Neuronal stem cell (in vitro differentiated cells): ENCODE measurements at regions not wholly inside any gene's neighbourhood (a gene's known extent, or its start where the extent isn't known, plus 50 kb on each side); places are given as distances from the start of the nearest gene placed in this dataset.

Experiments used
- DNase-seq: peaks from one replicate; pipeline ENCODE4 v3.0.0-alpha.2; 2013; ENCODE audit warnings: low spot score
- H2AFZ ChIP-seq: one replicate; pipeline ENCODE4 v1.6.1; 2013; ENCODE audit warnings: mild to moderate bottlenecking, low read length, inconsistent platforms
- H2AK5ac ChIP-seq: 2 replicates; pipeline ENCODE4 v1.6.1; 2013; ENCODE audit warnings: low read depth, mild to moderate bottlenecking, inconsistent platforms, low read length, moderate library complexity, mixed read lengths
- H2BK120ac ChIP-seq: 2 replicates; pipeline ENCODE4 v1.6.1; 2013; ENCODE audit warnings: low read depth, mild to moderate bottlenecking, inconsistent platforms, low read length, moderate library complexity, mixed read lengths
- H2BK12ac ChIP-seq: one replicate; pipeline ENCODE4 v1.6.1; 2013; ENCODE audit warnings: low read length, inconsistent platforms
- H2BK15ac ChIP-seq: 2 replicates; pipeline ENCODE4 v1.6.1; 2013; ENCODE audit warnings: mild to moderate bottlenecking, low read length, inconsistent platforms, mixed read lengths
- H2BK5ac ChIP-seq: one replicate; pipeline ENCODE4 v1.6.1; 2013; ENCODE audit warnings: inconsistent platforms, mild to moderate bottlenecking, low read length, moderate library complexity
- H3K14ac ChIP-seq: one replicate; pipeline ENCODE4 v1.6.1; 2013; ENCODE audit warnings: low read length, inconsistent platforms
- H3K18ac ChIP-seq: 2 replicates; pipeline ENCODE4 v1.6.1; 2013; ENCODE audit warnings: low read length, inconsistent platforms
- H3K23ac ChIP-seq: 2 replicates; pipeline ENCODE4 v1.6.1; 2013; ENCODE audit warnings: low read depth, mild to moderate bottlenecking, mixed read lengths, low read length, inconsistent platforms; ENCODE audit not compliant: poor library complexity
- H3K27ac ChIP-seq: replicated peaks from 3 replicates; pipeline ENCODE4 v1.5.1; 2013; ENCODE audit warnings: low read length, inconsistent platforms
- H3K27me3 ChIP-seq, 3 experiments: 2 replicates each; pipeline ENCODE4 v1.6.1; 2013; ENCODE audit warnings: low read length in 3 of 3, mild to moderate bottlenecking in 2 of 3, inconsistent platforms in 1 of 3, low read depth in 1 of 3, mixed read lengths in 1 of 3, moderate library complexity in 1 of 3; ENCODE audit not compliant: control insufficient read depth in 3 of 3, insufficient read depth in 3 of 3
- H3K36me3 ChIP-seq, 2 donors: replicated peaks in 1 of 2; 2 replicates each; pipeline ENCODE4 v1.6.1; 2013; ENCODE audit warnings: low read length in 2 of 2; ENCODE audit not compliant: control insufficient read depth in 2 of 2, insufficient read depth in 2 of 2
- H3K4ac ChIP-seq: 2 replicates; pipeline ENCODE4 v1.6.1; 2013; ENCODE audit warnings: inconsistent platforms, mild to moderate bottlenecking, low read length, moderate library complexity
- H3K4me1 ChIP-seq, 2 donors: 1 replicate in 1 of 2; 2 replicates in 1 of 2; pipeline ENCODE4 v1.6.1; 2013; ENCODE audit warnings: low read length in 2 of 2, low read depth in 1 of 2; ENCODE audit not compliant: control insufficient read depth in 2 of 2, insufficient read depth in 1 of 2
- H3K4me2 ChIP-seq: one replicate; pipeline ENCODE4 v1.6.1; 2013; ENCODE audit warnings: mild to moderate bottlenecking, low read length, inconsistent platforms; ENCODE audit not compliant: insufficient read depth, poor library complexity, severe bottlenecking
- H3K4me3 ChIP-seq, 2 donors: 2 replicates each; pipeline ENCODE4 v1.5.1; 2013; ENCODE audit warnings: low read length in 2 of 2, mild to moderate bottlenecking in 2 of 2, inconsistent platforms in 1 of 2, moderate library complexity in 1 of 2
- H3K79me1 ChIP-seq: one replicate; pipeline ENCODE4 v1.6.1; 2013; ENCODE audit warnings: low read depth, mild to moderate bottlenecking, inconsistent platforms, low read length, moderate library complexity
- H3K9ac ChIP-seq: one replicate; pipeline ENCODE4 v1.6.1; 2013; ENCODE audit warnings: mild to moderate bottlenecking, low read depth, low read length, inconsistent platforms; ENCODE audit not compliant: poor library complexity
- H3K9me3 ChIP-seq, 2 donors: replicated peaks in 1 of 2; 2 replicates each; pipeline versions ENCODE3 to v1.6.1; 2013; ENCODE audit warnings: low read length in 2 of 2, mild to moderate bottlenecking in 2 of 2, inconsistent platforms in 1 of 2, low read depth in 1 of 2, mixed read lengths in 1 of 2, moderate library complexity in 1 of 2; ENCODE audit not compliant: control insufficient read depth in 2 of 2, insufficient read depth in 1 of 2
- H4K8ac ChIP-seq: one replicate; pipeline ENCODE4 v1.6.1; 2013; ENCODE audit warnings: low read depth, mild to moderate bottlenecking, inconsistent platforms, low read length, moderate library complexity
- H4K91ac ChIP-seq: one replicate; pipeline ENCODE4 v1.6.1; 2013; ENCODE audit warnings: low read length, low read depth, mild to moderate bottlenecking, inconsistent platforms; ENCODE audit not compliant: poor library complexity
- WGBS, 2 donors: extraction: QIAGEN DNeasy Blood & Tissue Kit; methylation state at CpG; one replicate each; pipeline ENCODE4 v1.1.7; 2013; ENCODE audit warnings: missing lambda C conversion rate in 2 of 2, mixed read lengths in 1 of 2; ENCODE audit not compliant: insufficient read length in 2 of 2, insufficient replicate concordance in 1 of 2; ENCODE audit errors: extremely low coverage in 2 of 2; 5-methylcytosine and 5-hydroxymethylcytosine counted together

DNA sequence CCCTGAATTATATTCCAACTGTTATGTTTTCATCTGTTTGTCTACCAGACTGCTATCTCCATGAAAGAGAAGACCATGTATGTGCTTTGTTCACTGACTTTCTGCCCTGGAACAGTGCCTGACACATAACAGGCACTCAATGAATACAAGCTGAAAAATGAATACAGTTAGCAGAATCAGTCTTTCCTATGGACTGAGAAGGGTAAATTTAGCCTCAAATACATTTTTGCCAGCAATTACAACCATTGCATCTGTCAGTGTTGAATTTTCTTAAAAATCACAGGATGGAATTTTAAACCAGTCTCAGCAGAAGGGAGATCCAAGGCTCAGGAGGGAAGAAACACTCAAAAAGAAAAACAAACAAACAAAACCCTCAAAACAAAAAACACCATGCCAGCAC lies 1018.1 kb downstream of the XPNPEP1 start:
- no peak overlapping the region for H2AFZ ChIP-seq
- H3K36me3 ChIP-seq: no peaks in the 10 kb centered on the region
- no peak overlapping the region for H2AK5ac ChIP-seq
- no peaks in the 10 kb centered on the region for H3K79me1 ChIP-seq
- no peak overlapping the region for H3K18ac ChIP-seq
- H4K8ac ChIP-seq: no peak overlapping the region
- no peaks in the 10 kb centered on the region for H3K27me3 ChIP-seq
- DNase-seq: no peak
- H3K4me1 ChIP-seq: peaks cover 0 to 2% of the 10 kb centered on the region in 2 donors
- H3K4me3 ChIP-seq: no peak overlapping the region
- H2BK5ac ChIP-seq: no peak overlapping the region
- H3K14ac ChIP-seq: no peak overlapping the region
- H3K23ac ChIP-seq: no peak overlapping the region
- H2BK15ac ChIP-seq: no peak overlapping the region
- no peak overlapping the region for H3K4me2 ChIP-seq
- H4K91ac ChIP-seq: no peak overlapping the region
- H3K9me3 ChIP-seq: no peaks in the 10 kb centered on the region
- no peak overlapping the region for H2BK12ac ChIP-seq
- H3K9ac ChIP-seq: no peak overlapping the region
- no peak overlapping the region for H3K4ac ChIP-seq
- no peak overlapping the region for H3K27ac ChIP-seq
- H2BK120ac ChIP-seq: no peak overlapping the region

DNA sequence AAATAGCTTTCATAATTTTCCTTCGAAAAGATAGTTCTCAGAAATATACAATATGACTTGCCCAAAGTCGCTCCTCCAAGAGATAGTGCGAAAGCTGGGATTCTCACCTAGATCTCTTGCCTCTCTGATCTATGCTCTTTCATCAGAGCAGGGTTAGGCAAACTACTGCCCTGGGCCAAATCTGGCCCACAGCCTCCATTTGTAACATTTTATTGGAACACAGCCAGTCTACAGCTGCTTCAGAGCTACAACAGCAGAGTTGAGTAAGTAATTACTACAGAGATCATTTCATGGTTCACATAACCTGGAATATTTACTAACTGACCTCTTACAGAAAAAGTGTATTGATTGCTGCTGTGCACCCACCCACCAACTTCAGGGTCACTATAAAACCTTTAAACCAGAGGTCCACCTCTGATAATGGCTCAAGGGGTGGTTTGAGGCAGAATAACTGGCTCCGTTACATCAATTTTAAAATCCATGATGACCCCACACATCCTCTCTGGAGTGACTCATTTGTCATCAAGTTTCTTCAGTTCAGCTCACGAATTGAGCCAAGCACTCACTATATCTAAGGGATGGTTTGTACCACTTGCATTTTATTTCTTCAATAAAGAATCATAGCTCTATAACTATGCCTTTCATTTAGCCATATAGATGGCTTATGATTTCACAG lies 1019.0 kb downstream of the XPNPEP1 start:
- Histone ChIP-seq H2AK5ac (no peak overlapping the region), H3K9me3 (no peaks in the 10 kb centered on the region)
- no peak for DNase-seq

DNA sequence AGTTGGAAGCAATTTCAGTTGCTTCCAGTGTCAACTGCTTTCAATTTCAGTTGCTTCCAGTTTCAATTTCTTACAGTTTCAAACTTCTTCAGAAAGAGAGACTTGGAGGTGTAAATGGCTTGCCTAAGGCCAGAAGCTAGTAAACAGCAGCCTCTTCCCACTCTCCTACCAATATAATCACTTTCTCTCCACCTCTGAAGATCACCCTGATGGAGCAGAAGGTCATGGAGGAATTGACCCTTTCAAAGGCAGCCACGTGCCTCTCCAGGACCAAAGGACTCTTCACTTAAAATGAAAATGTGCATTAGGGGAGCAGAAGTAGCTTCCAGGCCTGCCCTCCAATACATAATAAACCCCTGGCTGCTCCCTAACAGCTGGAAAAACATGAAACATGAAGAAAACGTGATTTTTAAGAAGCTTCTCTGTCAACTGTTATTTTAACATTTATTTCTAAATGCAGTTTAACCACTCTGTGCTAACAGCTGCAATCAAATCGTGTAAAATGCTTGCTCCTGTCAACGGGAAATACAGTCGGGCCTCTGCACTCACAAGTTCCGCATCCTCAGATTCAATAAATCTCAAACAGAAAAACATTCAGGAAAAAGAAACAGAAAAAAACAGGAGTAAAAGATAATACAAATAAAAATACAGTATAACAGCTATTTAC lies 1020.6 kb downstream of the XPNPEP1 start:
- no peak overlapping the region for H2BK120ac ChIP-seq
- no CpG with 5 or more reads among the region's 6 CpGs for WGBS, 2 donors
- H3K4me2 ChIP-seq: no peak overlapping the region

More for the DNA sequence above, 1019.0 kb downstream of the XPNPEP1 start:
- no peak overlapping the region for H3K4ac ChIP-seq
- H3K4me1 ChIP-seq: peaks cover 0 to 2% of the 10 kb centered on the region in 2 donors
- WGBS, 2 donors: no CpG with 5 or more reads among the region's 5 CpGs
- no peak overlapping the region for H3K4me3 ChIP-seq
- no peak overlapping the region for H2BK5ac ChIP-seq
- H3K79me1 ChIP-seq: no peaks in the 10 kb centered on the region
- no peak overlapping the region for H3K14ac ChIP-seq
- no peak overlapping the region for H2BK15ac ChIP-seq
- no peak overlapping the region for H3K9ac ChIP-seq
- no peak overlapping the region for H3K27ac ChIP-seq
- H3K23ac ChIP-seq: no peak overlapping the region
- no peak overlapping the region for H2AFZ ChIP-seq
- H2BK120ac ChIP-seq: no peak overlapping the region
- no peak overlapping the region for H4K91ac ChIP-seq
- H3K18ac ChIP-seq: no peak overlapping the region
- H3K4me2 ChIP-seq: no peak overlapping the region
- no peak overlapping the region for H2BK12ac ChIP-seq
- H3K27me3 ChIP-seq: no peaks in the 10 kb centered on the region
- H3K36me3 ChIP-seq: no peaks in the 10 kb centered on the region
- H4K8ac ChIP-seq: no peak overlapping the region

DNA sequence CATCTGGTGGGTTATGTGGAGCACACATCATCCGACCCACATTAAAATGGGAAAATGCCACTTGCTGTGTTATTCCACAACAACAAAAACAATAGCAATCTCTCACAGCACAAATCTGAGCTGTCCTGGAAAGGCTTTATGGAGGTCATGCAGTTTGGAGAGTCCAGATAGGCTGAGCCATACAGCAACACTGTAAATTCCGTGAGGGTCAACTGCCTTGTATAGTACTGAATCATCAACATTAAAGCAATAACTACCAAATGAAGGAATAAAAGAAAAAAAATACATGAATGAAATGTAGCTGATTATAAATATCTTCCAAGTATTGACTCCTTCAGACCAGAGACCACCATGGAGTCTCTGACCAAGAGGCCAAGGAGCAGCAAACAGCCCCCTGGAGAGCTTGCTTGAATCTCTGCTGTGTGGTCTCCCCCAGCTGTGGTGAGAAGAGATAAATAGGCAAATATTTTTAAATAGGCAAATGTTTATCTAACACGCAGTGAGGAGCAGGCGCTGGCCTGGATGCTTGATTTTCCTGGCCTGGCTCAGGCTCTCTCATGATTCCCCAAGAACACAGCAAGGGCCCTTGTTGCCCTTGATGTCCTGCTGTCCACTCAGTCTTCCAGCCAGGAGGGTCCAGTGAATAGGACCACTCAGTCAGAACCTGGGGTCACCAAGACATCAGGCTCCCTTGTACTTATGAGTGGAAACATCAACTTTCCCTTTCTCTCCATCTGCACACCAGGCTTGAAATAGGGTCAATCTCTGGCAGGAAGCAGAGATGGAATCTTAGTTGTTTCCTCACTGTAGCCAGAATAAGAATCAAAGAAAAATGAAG lies 1021.3 kb downstream of the XPNPEP1 start:
- no peak overlapping the region for H2BK15ac ChIP-seq
- H3K9me3 ChIP-seq: no peaks in the 10 kb centered on the region
- no peak overlapping the region for H4K91ac ChIP-seq
- H2BK5ac ChIP-seq: no peak overlapping the region
- H2AK5ac ChIP-seq: no peak overlapping the region
- H3K23ac ChIP-seq: no peak overlapping the region
- H3K36me3 ChIP-seq: no peaks in the 10 kb centered on the region
- H3K14ac ChIP-seq: no peak overlapping the region
- H3K4me1 ChIP-seq: peaks cover 0 to 2% of the 10 kb centered on the region in 2 donors
- no CpG with 5 or more reads among the region's 4 CpGs for WGBS, 2 donors
- no peak overlapping the region for H3K4me2 ChIP-seq
- DNase-seq: no peak
- H3K4me3 ChIP-seq: no peak overlapping the region
- H2BK120ac ChIP-seq: no peak overlapping the region
- H3K27me3 ChIP-seq: no peaks in the 10 kb centered on the region
- H4K8ac ChIP-seq: no peak overlapping the region
- no peaks in the 10 kb centered on the region for H3K79me1 ChIP-seq
- H3K4ac ChIP-seq: no peak overlapping the region
- no peak overlapping the region for H3K9ac ChIP-seq
- no peak overlapping the region for H3K27ac ChIP-seq
- H2BK12ac ChIP-seq: no peak overlapping the region
- peak overlapping the region; percentile 65 for H3K18ac ChIP-seq
- no peak overlapping the region for H2AFZ ChIP-seq

More for the DNA sequence above, 1020.6 kb downstream of the XPNPEP1 start:
- H3K79me1 ChIP-seq: no peaks in the 10 kb centered on the region
- H3K9ac ChIP-seq: no peak overlapping the region
- H4K8ac ChIP-seq: no peak overlapping the region
- no peaks in the 10 kb centered on the region for H3K27me3 ChIP-seq
- H2BK12ac ChIP-seq: no peak overlapping the region
- no peaks in the 10 kb centered on the region for H3K36me3 ChIP-seq
- H3K4ac ChIP-seq: no peak overlapping the region
- no peaks in the 10 kb centered on the region for H3K9me3 ChIP-seq
- no peak for DNase-seq
- no peak overlapping the region for H2BK15ac ChIP-seq
- H2BK5ac ChIP-seq: no peak overlapping the region
- H3K27ac ChIP-seq: no peak overlapping the region
- H3K18ac ChIP-seq: no peak overlapping the region
- H2AFZ ChIP-seq: no peak overlapping the region
- H3K23ac ChIP-seq: no peak overlapping the region
- H3K4me1 ChIP-seq: peaks cover 0 to 2% of the 10 kb centered on the region in 2 donors
- H3K4me3 ChIP-seq: no peak overlapping the region
- no peak overlapping the region for H4K91ac ChIP-seq
- H3K14ac ChIP-seq: no peak overlapping the region
- H2AK5ac ChIP-seq: no peak overlapping the region
